ENCODE measurements at regions not wholly inside any gene's neighbourhood (a gene's known extent, or its start where the extent isn't known, plus 50 kb on each side); places are given as distances from the start of the nearest gene placed in this dataset.

GRCh38 chr6:54028170-54028569, 83.1 kb upstream of the MLIP start:
- TF ChIP-seq CTCF (IDR thresholded peaks at IDR 0.05) (no peak), POLR2A (IDR thresholded peaks at IDR 0.05) (no peak), EP300 (IDR thresholded peaks at IDR 0.05) (no peak)

Data from tibial nerve (tissue), 4 donors.